Chondrocyte (in vitro differentiated cells): ENCODE measurements at regions not wholly inside any gene's neighbourhood (a gene's known extent, or its start where the extent isn't known, plus 50 kb on each side); places are given as distances from the start of the nearest gene placed in this dataset.

ENCODE experiments used
- DNase-seq: peaks from one replicate; pipeline ENCODE4 v3.0.0; 2021; ENCODE audit warnings: mixed read lengths, low spot score
- H3K27ac Mint-ChIP-seq: one replicate; pipeline ENCODE4 v1.8.0; 2021; ENCODE audit warnings: mild to moderate bottlenecking, moderate library complexity, mixed read lengths; ENCODE audit not compliant: unreplicated experiment
- H3K27me3 Mint-ChIP-seq: 2 replicates; pipeline ENCODE4 v1.8.0; 2021; ENCODE audit warnings: low read depth, mixed read lengths
- H3K36me3 Mint-ChIP-seq: 2 replicates; pipeline ENCODE4 v1.8.0; 2021; ENCODE audit warnings: low read depth, mixed read lengths
- H3K4me1 Mint-ChIP-seq: 2 replicates; pipeline ENCODE4 v1.8.0; 2021; ENCODE audit warnings: low read depth, mild to moderate bottlenecking, mixed read lengths
- H3K4me3 Mint-ChIP-seq: one replicate; pipeline ENCODE4 v1.8.0; 2021; ENCODE audit warnings: mild to moderate bottlenecking, moderate library complexity, mixed read lengths; ENCODE audit not compliant: unreplicated experiment
- H3K9me3 Mint-ChIP-seq: 2 replicates; pipeline ENCODE4 v1.8.0; 2021; ENCODE audit warnings: low read depth, mixed read lengths
- TF ChIP-seq, protein P1 (sequence below): fragments of 200-600 bp; sonication (generic); IDR thresholded peaks from 2 replicates; pipeline ENCODE4 v1.5.0; 2021; ENCODE audit warnings: antibody characterized with exemption, mild to moderate bottlenecking, moderate library complexity

DNA sequence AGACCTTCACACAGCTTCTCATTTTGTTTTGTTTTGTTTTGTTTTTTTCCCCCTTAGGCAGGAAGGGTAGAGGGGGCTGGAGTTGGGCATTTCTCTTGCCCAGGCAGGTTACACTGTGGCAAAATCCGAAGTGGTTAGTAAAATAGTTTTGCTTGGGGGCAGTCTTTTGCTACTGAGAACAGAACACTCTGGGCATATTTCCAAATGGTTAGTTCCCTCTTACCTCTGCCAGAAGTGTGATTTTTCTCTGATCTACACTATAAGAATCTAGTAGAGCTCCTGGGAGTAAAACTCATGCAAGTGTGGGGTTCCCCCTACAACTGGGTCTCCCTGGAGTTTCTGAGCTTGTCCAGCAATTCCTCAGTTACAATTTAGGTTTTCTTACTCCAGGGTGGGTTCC is 61.7 kb downstream of the NPS start:
- no peaks in the 10 kb centered on the region for H3K36me3 Mint-ChIP-seq
- no peaks in the 10 kb centered on the region for H3K4me1 Mint-ChIP-seq
- no peak overlapping the region for H3K27ac Mint-ChIP-seq
- peaks cover 2% of the 10 kb centered on the region for H3K27me3 Mint-ChIP-seq
- TF ChIP-seq, protein P1, sequence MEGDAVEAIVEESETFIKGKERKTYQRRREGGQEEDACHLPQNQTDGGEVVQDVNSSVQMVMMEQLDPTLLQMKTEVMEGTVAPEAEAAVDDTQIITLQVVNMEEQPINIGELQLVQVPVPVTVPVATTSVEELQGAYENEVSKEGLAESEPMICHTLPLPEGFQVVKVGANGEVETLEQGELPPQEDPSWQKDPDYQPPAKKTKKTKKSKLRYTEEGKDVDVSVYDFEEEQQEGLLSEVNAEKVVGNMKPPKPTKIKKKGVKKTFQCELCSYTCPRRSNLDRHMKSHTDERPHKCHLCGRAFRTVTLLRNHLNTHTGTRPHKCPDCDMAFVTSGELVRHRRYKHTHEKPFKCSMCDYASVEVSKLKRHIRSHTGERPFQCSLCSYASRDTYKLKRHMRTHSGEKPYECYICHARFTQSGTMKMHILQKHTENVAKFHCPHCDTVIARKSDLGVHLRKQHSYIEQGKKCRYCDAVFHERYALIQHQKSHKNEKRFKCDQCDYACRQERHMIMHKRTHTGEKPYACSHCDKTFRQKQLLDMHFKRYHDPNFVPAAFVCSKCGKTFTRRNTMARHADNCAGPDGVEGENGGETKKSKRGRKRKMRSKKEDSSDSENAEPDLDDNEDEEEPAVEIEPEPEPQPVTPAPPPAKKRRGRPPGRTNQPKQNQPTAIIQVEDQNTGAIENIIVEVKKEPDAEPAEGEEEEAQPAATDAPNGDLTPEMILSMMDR = no peak
- H3K9me3 Mint-ChIP-seq = peaks cover 7% of the 10 kb centered on the region
- H3K4me3 Mint-ChIP-seq = no peak overlapping the region
- no peak for DNase-seq

DNA sequence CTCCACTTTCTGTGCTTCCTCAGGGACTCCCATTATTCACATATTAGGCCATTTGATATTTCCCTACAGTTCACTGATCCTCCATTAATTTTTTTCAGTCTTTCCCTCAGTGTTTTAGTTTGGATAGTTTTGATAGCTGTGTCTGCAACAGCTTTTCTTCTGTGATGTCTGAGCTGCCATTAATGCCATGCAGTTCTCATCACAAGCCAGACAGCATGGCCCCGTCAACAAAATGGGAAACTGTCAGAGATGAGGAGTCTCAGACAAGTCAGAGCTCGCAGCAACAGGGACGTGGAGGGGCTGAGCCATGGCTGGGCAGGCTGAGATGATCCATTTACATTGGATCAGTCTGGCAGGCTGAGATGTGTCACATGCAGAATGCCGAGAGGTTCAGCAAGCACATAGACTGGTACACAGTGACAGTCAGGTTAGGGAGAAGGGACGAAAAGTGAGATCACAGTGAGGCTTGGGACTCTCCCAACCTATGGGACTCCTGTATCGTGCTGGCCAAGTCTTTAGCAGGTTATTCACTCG is 65.4 kb downstream of the NPS start:
- TF ChIP-seq, protein P1 = no peak
- no peak for DNase-seq
- peaks cover 7% of the 10 kb centered on the region for H3K9me3 Mint-ChIP-seq
- H3K27me3 Mint-ChIP-seq = peaks cover 2% of the 10 kb centered on the region
- no peaks in the 10 kb centered on the region for H3K4me1 Mint-ChIP-seq
- H3K27ac Mint-ChIP-seq = no peak overlapping the region
- no peak overlapping the region for H3K4me3 Mint-ChIP-seq
- no peaks in the 10 kb centered on the region for H3K36me3 Mint-ChIP-seq

DNA sequence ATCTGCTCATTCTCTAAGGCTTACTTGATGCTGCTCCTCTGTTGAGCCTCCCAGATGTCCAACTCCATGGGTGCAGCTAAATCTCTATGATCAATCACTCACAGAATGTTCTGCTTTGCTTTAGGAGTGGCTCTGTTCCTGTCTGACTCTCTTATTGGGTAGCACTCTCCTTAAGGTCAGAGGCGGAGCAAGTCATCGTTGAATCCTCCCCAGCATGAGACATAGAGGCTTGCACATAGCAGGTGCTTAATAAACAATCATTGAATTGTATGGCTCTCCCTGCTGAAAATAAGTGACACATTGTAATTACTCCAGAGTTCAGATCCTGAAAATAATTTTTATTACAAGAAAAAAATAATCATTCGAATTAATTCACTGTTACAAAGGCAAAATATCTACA is 69.7 kb downstream of the NPS start:
- Mint-ChIP-seq H3K4me3 (no peak overlapping the region), H3K27ac (no peak overlapping the region), H3K4me1 (no peaks in the 10 kb centered on the region), H3K9me3 (peaks cover 5% of the 10 kb centered on the region), H3K27me3 (peaks cover 2% of the 10 kb centered on the region), H3K36me3 (no peaks in the 10 kb centered on the region)
- DNase-seq = no peak
- TF ChIP-seq, protein P1 = no peak

DNA sequence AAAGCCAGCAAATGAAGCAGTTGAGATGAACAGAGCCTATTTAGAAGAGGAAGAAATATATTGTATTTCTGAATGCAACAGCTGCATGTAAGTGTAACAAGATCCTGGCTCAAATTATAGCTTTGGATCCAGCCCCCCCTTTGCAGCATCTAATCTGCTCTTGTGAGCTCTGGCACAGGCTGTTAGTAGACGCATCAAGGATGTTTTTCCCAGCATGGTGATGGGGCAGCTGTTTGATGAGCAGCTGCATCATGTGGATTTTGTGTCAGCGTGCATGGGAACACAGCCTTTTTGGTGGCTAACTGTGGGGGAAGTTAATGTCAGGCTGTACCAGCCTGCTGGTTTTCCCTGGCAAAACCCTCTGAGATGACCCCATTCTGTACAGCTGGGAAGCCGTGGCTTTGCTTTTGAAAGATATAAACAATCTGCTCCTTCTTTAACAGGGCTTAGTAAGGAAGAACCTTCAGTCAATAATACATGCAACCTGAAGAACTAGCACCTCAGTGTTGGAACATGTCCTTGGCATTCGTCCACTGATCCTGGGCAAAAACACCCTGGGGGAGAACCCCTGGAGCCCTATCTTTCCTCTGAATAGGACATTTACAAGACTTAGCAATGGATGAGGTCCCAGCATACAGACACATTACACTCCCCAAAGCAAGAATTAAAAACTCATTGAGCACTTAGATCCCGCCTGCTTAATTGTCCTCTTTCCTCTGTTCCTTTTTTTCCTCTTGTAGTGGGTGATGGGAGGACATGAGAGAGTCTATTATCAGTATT is 70.6 kb downstream of the NPS start:
- DNase-seq = no peak
- H3K9me3 Mint-ChIP-seq = peaks cover 11% of the 10 kb centered on the region
- H3K27ac Mint-ChIP-seq = no peak overlapping the region
- TF ChIP-seq, protein P1 = no peak
- H3K4me3 Mint-ChIP-seq = no peak overlapping the region
- peaks cover 2% of the 10 kb centered on the region for H3K27me3 Mint-ChIP-seq
- H3K36me3 Mint-ChIP-seq = no peaks in the 10 kb centered on the region
- H3K4me1 Mint-ChIP-seq = no peaks in the 10 kb centered on the region

DNA sequence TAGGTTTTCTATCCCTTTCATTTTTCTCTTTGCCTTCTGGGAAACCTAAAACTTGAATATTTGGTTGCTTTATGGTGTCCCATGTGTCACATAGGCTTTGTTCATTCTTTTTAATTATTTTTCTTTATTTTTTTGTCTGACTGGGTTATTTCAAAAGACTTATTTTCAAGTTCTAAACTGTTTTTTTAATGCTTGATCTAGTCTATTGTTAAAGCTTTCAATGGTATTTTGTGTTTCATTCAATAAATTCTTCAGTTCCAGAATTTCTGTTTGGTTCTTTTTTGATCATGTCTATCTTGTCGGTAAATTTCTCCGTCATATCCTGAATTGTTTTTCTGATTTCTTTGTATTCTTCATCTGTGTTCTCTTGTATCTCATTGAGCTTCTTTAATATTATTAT is 86.8 kb downstream of the NPS start:
- DNase-seq = no peak
- no peak overlapping the region for H3K27ac Mint-ChIP-seq
- H3K27me3 Mint-ChIP-seq = no peaks in the 10 kb centered on the region
- H3K9me3 Mint-ChIP-seq = peaks cover 28% of the 10 kb centered on the region
- no peak overlapping the region for H3K4me3 Mint-ChIP-seq
- no peaks in the 10 kb centered on the region for H3K4me1 Mint-ChIP-seq
- TF ChIP-seq, protein P1 = no peak
- no peaks in the 10 kb centered on the region for H3K36me3 Mint-ChIP-seq
